NT2/D1 (cell line): ENCODE measurements at regions not wholly inside any gene's neighbourhood (a gene's known extent, or its start where the extent isn't known, plus 50 kb on each side); places are given as distances from the start of the nearest gene placed in this dataset.

ENCODE experiments used
- YY1 ChIP-seq: IDR thresholded peaks from 2 replicates; pipeline ENCODE4 v1.6.1; 2011; ENCODE audit not compliant: insufficient read length, insufficient read depth
- ZNF274 ChIP-seq: IDR thresholded peaks from 2 replicates; pipeline ENCODE4 v1.6.1; 2011; ENCODE audit warnings: mild to moderate bottlenecking, low read depth, low read length

DNA sequence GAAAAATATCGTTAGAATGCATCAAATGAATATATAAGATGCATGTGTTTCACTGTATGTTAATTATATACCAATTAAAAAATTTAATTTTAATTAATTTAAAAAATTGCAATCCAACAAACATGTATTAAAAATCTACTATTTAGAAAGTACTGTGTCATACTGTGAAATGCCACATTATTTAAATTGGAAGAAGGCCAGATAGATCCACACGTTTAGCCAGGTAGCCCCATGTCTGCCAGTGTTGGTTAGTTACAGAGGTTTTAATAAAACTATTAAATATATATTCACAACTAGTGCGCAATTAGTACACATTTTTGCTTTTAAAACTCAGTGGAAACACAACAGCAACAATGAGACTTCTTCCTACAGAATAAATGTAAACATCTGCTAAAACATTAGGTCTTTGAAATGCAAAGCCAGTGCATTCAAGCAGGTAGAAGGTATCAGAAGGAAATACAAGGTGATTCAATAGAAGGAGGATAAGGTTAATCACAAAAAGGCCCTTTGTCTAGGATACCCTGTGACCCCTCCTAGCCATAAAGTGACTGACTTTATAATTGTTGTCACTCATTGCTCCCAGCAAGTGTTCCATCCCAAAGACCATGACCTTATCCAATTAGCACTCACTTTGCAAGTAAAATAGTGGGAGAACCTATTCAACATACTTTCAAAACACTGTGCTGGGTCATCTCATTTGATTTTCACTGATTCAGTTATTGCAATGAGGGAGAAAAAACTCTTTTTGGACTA, 211.5 kb downstream of the TTLL7 start:
- TF ChIP-seq YY1 (no peak), ZNF274 (no peak)
